ENCODE measurements at regions not wholly inside any gene's neighbourhood (a gene's known extent, or its start where the extent isn't known, plus 50 kb on each side); places are given as distances from the start of the nearest gene placed in this dataset.

DNA sequence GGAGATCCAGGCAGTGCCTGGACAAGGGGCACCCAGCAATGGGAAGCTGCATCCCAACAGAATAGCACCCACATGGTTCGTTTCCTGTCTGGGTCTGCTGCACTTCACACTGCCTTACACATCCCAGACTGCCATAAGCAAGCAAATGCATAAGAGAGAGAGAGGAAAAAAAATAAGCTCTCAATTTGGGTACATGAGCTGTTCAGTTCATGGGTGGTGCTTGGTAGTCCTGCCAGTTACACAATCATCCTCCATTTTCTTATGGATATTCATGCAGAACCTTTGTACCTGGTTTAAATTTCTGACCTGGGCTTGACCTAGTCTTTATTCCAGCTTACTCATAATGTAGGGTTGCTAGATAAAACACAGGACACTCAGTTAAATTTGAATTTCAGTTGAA is 733.6 kb downstream of the TNS3 start:
- H3K27ac ChIP-seq, result no peak overlapping the region
- H3K4me1 ChIP-seq, result no peaks in the 10 kb centered on the region
- 88 to 100% methylated on average over 1 of the region's 1 CpG for WGBS, 2 donors
- H3K36me3 ChIP-seq, result no peaks in the 10 kb centered on the region
- no peaks in the 10 kb centered on the region for H3K9me3 ChIP-seq
- intact Hi-C loops (cut with DNase I), result no loop called here
- H3K27me3 ChIP-seq, result no peaks in the 10 kb centered on the region
- no peak overlapping the region for H3K4me3 ChIP-seq (replicated peaks in 1 of 3)
- no peak for DNase-seq
- no peak for TF ChIP-seq POLR2A (IDR thresholded peaks at IDR 0.05)
- no peak for TF ChIP-seq CTCF (IDR thresholded peaks at IDR 0.05)

DNA sequence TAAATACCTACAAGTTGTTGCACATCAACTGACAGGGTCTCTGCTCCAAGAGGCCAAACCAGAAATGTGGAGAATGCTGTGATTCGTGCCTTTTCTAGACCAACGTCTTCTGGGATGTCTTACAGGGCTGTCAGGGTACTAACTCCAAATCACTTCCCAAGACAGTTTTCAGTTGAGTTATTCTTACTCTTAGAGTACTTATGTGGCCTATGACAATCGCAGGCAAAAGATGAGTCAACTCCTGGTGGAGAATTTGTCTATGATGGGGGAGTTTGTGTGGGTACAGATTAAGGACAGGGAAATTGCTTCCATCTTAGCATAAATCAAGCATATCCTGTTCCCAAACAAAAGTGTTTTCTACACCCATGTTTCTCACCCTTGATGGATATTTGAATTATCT is 734.8 kb downstream of the TNS3 start:
- Histone ChIP-seq H3K36me3 (no peaks in the 10 kb centered on the region), H3K4me3 (replicated peaks in 1 of 3) (no peak overlapping the region), H3K27me3 (no peaks in the 10 kb centered on the region), H3K4me1 (no peaks in the 10 kb centered on the region), H3K27ac (no peak overlapping the region), H3K9me3 (no peaks in the 10 kb centered on the region)
- WGBS, 2 donors, result 89 to 91% methylated on average over 3 of the region's 3 CpGs
- TF ChIP-seq CTCF (IDR thresholded peaks at IDR 0.05) (no peak), POLR2A (IDR thresholded peaks at IDR 0.05) (no peak)
- intact Hi-C loops (cut with DNase I), result no loop called here
- no peak for DNase-seq

GRCh38 chr7:46844486-46844885 is 737.4 kb downstream of the TNS3 start:
- H3K4me1 ChIP-seq, result no peaks in the 10 kb centered on the region
- H3K9me3 ChIP-seq, result no peaks in the 10 kb centered on the region
- intact Hi-C loops (cut with DNase I), result no loop called here
- no peak overlapping the region for H3K27ac ChIP-seq
- TF ChIP-seq POLR2A (IDR thresholded peaks at IDR 0.05), result no peak
- H3K4me3 ChIP-seq (replicated peaks in 1 of 3), result no peak overlapping the region
- WGBS, 2 donors, result 84 to 100% methylated on average over 3 of the region's 3 CpGs
- no peaks in the 10 kb centered on the region for H3K36me3 ChIP-seq
- no peak for DNase-seq
- no peaks in the 10 kb centered on the region for H3K27me3 ChIP-seq

DNA sequence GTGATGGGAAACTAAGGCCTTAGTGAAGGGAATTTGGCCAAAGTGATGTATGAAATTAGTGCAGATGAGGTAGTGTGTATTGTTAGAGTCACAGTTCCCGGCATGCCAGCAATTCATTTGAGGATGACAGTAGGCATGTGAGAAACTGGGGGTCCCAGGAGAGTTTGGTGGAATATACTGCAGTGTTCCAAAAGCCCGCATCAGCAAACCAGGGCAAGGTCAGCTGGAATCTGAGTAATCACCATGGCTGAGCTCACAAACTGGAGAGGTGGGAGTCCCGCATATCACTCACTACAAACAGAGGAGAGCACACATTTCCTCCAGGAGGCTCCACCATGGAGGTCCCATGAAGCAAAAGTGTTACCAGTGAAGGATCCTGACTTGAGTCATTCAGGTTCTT is 740.7 kb downstream of the TNS3 start:
- H3K9me3 ChIP-seq, result no peaks in the 10 kb centered on the region
- no peaks in the 10 kb centered on the region for H3K27me3 ChIP-seq
- intact Hi-C loops (cut with DNase I), result no loop called here
- TF ChIP-seq CTCF (IDR thresholded peaks at IDR 0.05) (no peak), POLR2A (IDR thresholded peaks at IDR 0.05) (no peak)
- 90% methylated on average over 3 of the region's 3 CpGs for WGBS, 2 donors
- no peak for DNase-seq
- no peak overlapping the region for H3K27ac ChIP-seq
- no peaks in the 10 kb centered on the region for H3K4me1 ChIP-seq
- H3K36me3 ChIP-seq, result no peaks in the 10 kb centered on the region
- no peak overlapping the region for H3K4me3 ChIP-seq (replicated peaks in 1 of 3)

GRCh38 chr7:46839651-46840050 is 742.3 kb downstream of the TNS3 start:
- TF ChIP-seq POLR2A (IDR thresholded peaks at IDR 0.05), result no peak
- TF ChIP-seq CTCF (IDR thresholded peaks at IDR 0.05), result no peak

GRCh38 chr7:46838463-46838862 is 743.4 kb downstream of the TNS3 start:
- H3K9me3 ChIP-seq, result no peaks in the 10 kb centered on the region
- intact Hi-C loops (cut with DNase I), result no loop called here
- H3K36me3 ChIP-seq, result no peaks in the 10 kb centered on the region
- H3K4me1 ChIP-seq, result no peaks in the 10 kb centered on the region
- no peak for TF ChIP-seq CTCF (IDR thresholded peaks at IDR 0.05)
- H3K4me3 ChIP-seq (replicated peaks in 1 of 3), result no peak overlapping the region
- WGBS, 2 donors, result 88 to 93% methylated on average over 5 of the region's 5 CpGs
- DNase-seq, result no peak
- H3K27ac ChIP-seq, result no peak overlapping the region
- no peaks in the 10 kb centered on the region for H3K27me3 ChIP-seq

More at GRCh38 chr7:46839651-46840050, 742.3 kb downstream of the TNS3 start:
- no peaks in the 10 kb centered on the region for H3K27me3 ChIP-seq
- no peaks in the 10 kb centered on the region for H3K36me3 ChIP-seq
- WGBS, 2 donors, result 57 to 82% methylated on average over 3 of the region's 3 CpGs
- DNase-seq, result no peak
- H3K4me1 ChIP-seq, result no peaks in the 10 kb centered on the region
- no peak overlapping the region for H3K4me3 ChIP-seq (replicated peaks in 1 of 3)
- intact Hi-C loops (cut with DNase I), result no loop called here
- no peak overlapping the region for H3K27ac ChIP-seq
- no peaks in the 10 kb centered on the region for H3K9me3 ChIP-seq

All from thyroid gland (tissue), 4 donors.